ENCODE measurements at regions not wholly inside any gene's neighbourhood (a gene's known extent, or its start where the extent isn't known, plus 50 kb on each side); places are given as distances from the start of the nearest gene placed in this dataset.

GRCh38 chr10:128325788-128326187 lies 199.6 kb upstream of the MKI67 start:
- no peak for DNase-seq
- Mint-ChIP-seq H3K9me3 (peaks cover 3% of the 10 kb centered on the region), H3K36me3 (ENCODE audit: insufficient read depth) (no peaks in the 10 kb centered on the region), H3K27me3 (ENCODE audit: low read depth) (peaks cover 20% of the 10 kb centered on the region), H3K4me1 (ENCODE audit: low read depth) (no peaks in the 10 kb centered on the region), H3K4me3 (no peak overlapping the region)
- no peak for ATAC-seq

- Mint-ChIP-seq H3K4me1 (ENCODE audit: low read depth) (no peaks in the 10 kb centered on the region), H3K36me3 (ENCODE audit: insufficient read depth) (no peaks in the 10 kb centered on the region), H3K4me3 (no peak overlapping the region), H3K27me3 (ENCODE audit: low read depth) (peaks cover 20% of the 10 kb centered on the region), H3K9me3 (peaks cover 3% of the 10 kb centered on the region)
- DNase-seq: no peak
- ATAC-seq: no peak
Observed at GRCh38 chr10:128326251-128326650, 200.0 kb upstream of the MKI67 start.

- ATAC-seq (no peak), DNase-seq (no peak)
- H3K9me3 Mint-ChIP-seq: peaks cover 3% of the 10 kb centered on the region
- H3K4me1 Mint-ChIP-seq (ENCODE audit: low read depth): no peaks in the 10 kb centered on the region
- no peak overlapping the region for H3K4me3 Mint-ChIP-seq
- H3K36me3 Mint-ChIP-seq (ENCODE audit: insufficient read depth): no peaks in the 10 kb centered on the region
- peaks cover 21% of the 10 kb centered on the region for H3K27me3 Mint-ChIP-seq (ENCODE audit: low read depth)
Observed at GRCh38 chr10:128326851-128327250, 200.6 kb upstream of the MKI67 start.

- no peaks in the 10 kb centered on the region for H3K36me3 Mint-ChIP-seq (ENCODE audit: insufficient read depth)
Observed at GRCh38 chr10:128336401-128336800, 210.2 kb upstream of the MKI67 start.

GRCh38 chr10:128337860-128338378 lies 211.7 kb upstream of the MKI67 start:
- ATAC-seq: no peak
- peaks cover 7% of the 10 kb centered on the region for H3K27me3 Mint-ChIP-seq (ENCODE audit: low read depth)
- no peak for DNase-seq
- no peaks in the 10 kb centered on the region for H3K36me3 Mint-ChIP-seq (ENCODE audit: insufficient read depth)
- H3K4me3 Mint-ChIP-seq: no peak overlapping the region
- no peaks in the 10 kb centered on the region for H3K9me3 Mint-ChIP-seq
- H3K4me1 Mint-ChIP-seq (ENCODE audit: low read depth): no peaks in the 10 kb centered on the region

More at GRCh38 chr10:128336401-128336800, 210.2 kb upstream of the MKI67 start:
- Mint-ChIP-seq H3K4me3 (no peak overlapping the region), H3K27me3 (ENCODE audit: low read depth) (peaks cover 9% of the 10 kb centered on the region), H3K4me1 (ENCODE audit: low read depth) (no peaks in the 10 kb centered on the region), H3K9me3 (no peaks in the 10 kb centered on the region)
- no peak for ATAC-seq
- DNase-seq: no peak

- Mint-ChIP-seq H3K4me1 (ENCODE audit: low read depth) (no peaks in the 10 kb centered on the region), H3K4me3 (no peak overlapping the region), H3K27me3 (ENCODE audit: low read depth) (peaks cover 7% of the 10 kb centered on the region), H3K9me3 (no peaks in the 10 kb centered on the region), H3K36me3 (ENCODE audit: insufficient read depth) (no peaks in the 10 kb centered on the region)
- DNase-seq (no peak), ATAC-seq (no peak)
Observed at GRCh38 chr10:128338951-128339350, 212.7 kb upstream of the MKI67 start.

- no peak overlapping the region for H3K4me3 Mint-ChIP-seq
- peaks cover 7% of the 10 kb centered on the region for H3K27me3 Mint-ChIP-seq (ENCODE audit: low read depth)
- ATAC-seq: no peak
- H3K9me3 Mint-ChIP-seq: no peaks in the 10 kb centered on the region
- DNase-seq: no peak
- H3K4me1 Mint-ChIP-seq (ENCODE audit: low read depth): no peaks in the 10 kb centered on the region
- no peaks in the 10 kb centered on the region for H3K36me3 Mint-ChIP-seq (ENCODE audit: insufficient read depth)
Observed at GRCh38 chr10:128339753-128340152, 213.5 kb upstream of the MKI67 start.

GRCh38 chr10:128345353-128345752 lies 219.1 kb upstream of the MKI67 start:
- Mint-ChIP-seq H3K4me1 (ENCODE audit: low read depth) (no peaks in the 10 kb centered on the region), H3K36me3 (ENCODE audit: insufficient read depth) (no peaks in the 10 kb centered on the region), H3K27me3 (ENCODE audit: low read depth) (peaks cover 2% of the 10 kb centered on the region), H3K4me3 (no peak overlapping the region), H3K9me3 (no peaks in the 10 kb centered on the region)
- ATAC-seq: no peak
- DNase-seq: no peak

- Mint-ChIP-seq H3K36me3 (ENCODE audit: insufficient read depth) (no peaks in the 10 kb centered on the region), H3K9me3 (no peaks in the 10 kb centered on the region), H3K4me1 (ENCODE audit: low read depth) (no peaks in the 10 kb centered on the region), H3K4me3 (no peak overlapping the region), H3K27me3 (ENCODE audit: low read depth) (peaks cover 11% of the 10 kb centered on the region)
- DNase-seq: no peak
- no peak for ATAC-seq
Observed at GRCh38 chr10:128360783-128361182, 234.6 kb upstream of the MKI67 start.

- H3K36me3 Mint-ChIP-seq (ENCODE audit: insufficient read depth): no peaks in the 10 kb centered on the region
- no peaks in the 10 kb centered on the region for H3K9me3 Mint-ChIP-seq
- DNase-seq (no peak), ATAC-seq (no peak)
- H3K4me1 Mint-ChIP-seq (ENCODE audit: low read depth): no peaks in the 10 kb centered on the region
- peaks cover 11% of the 10 kb centered on the region for H3K27me3 Mint-ChIP-seq (ENCODE audit: low read depth)
- no peak overlapping the region for H3K4me3 Mint-ChIP-seq
Observed at GRCh38 chr10:128361487-128361886, 235.3 kb upstream of the MKI67 start.

- Mint-ChIP-seq H3K27me3 (ENCODE audit: low read depth) (peaks cover 9% of the 10 kb centered on the region), H3K9me3 (no peaks in the 10 kb centered on the region), H3K4me1 (ENCODE audit: low read depth) (no peaks in the 10 kb centered on the region), H3K4me3 (no peak overlapping the region), H3K36me3 (ENCODE audit: insufficient read depth) (no peaks in the 10 kb centered on the region)
- ATAC-seq (no peak), DNase-seq (no peak)
Observed at GRCh38 chr10:128362514-128362913, 236.3 kb upstream of the MKI67 start.

GRCh38 chr10:128364631-128365030 lies 238.4 kb upstream of the MKI67 start:
- H3K9me3 Mint-ChIP-seq: no peaks in the 10 kb centered on the region
- ATAC-seq (no peak), DNase-seq (no peak)
- H3K4me1 Mint-ChIP-seq (ENCODE audit: low read depth): no peaks in the 10 kb centered on the region
- no peak overlapping the region for H3K4me3 Mint-ChIP-seq
- H3K36me3 Mint-ChIP-seq (ENCODE audit: insufficient read depth): no peaks in the 10 kb centered on the region
- peaks cover 6% of the 10 kb centered on the region for H3K27me3 Mint-ChIP-seq (ENCODE audit: low read depth)

- ATAC-seq (no peak), DNase-seq (no peak)
- Mint-ChIP-seq H3K4me1 (ENCODE audit: low read depth) (no peaks in the 10 kb centered on the region), H3K4me3 (no peak overlapping the region), H3K36me3 (ENCODE audit: insufficient read depth) (no peaks in the 10 kb centered on the region), H3K27me3 (ENCODE audit: low read depth) (peaks cover 8% of the 10 kb centered on the region), H3K9me3 (no peaks in the 10 kb centered on the region)
Observed at GRCh38 chr10:128365156-128365725, 239.0 kb upstream of the MKI67 start.

- ATAC-seq (no peak), DNase-seq (no peak)
- H3K4me3 Mint-ChIP-seq: no peak overlapping the region
- peaks cover 5% of the 10 kb centered on the region for H3K27me3 Mint-ChIP-seq (ENCODE audit: low read depth)
- no peaks in the 10 kb centered on the region for H3K9me3 Mint-ChIP-seq
- H3K36me3 Mint-ChIP-seq (ENCODE audit: insufficient read depth): no peaks in the 10 kb centered on the region
- no peaks in the 10 kb centered on the region for H3K4me1 Mint-ChIP-seq (ENCODE audit: low read depth)
Observed at GRCh38 chr10:128367807-128368206, 241.6 kb upstream of the MKI67 start.

GRCh38 chr10:128369101-128369650 lies 243.0 kb upstream of the MKI67 start:
- no peak overlapping the region for H3K4me3 Mint-ChIP-seq
- peaks cover 1% of the 10 kb centered on the region for H3K4me1 Mint-ChIP-seq (ENCODE audit: low read depth)
- H3K27me3 Mint-ChIP-seq (ENCODE audit: low read depth): peaks cover 4% of the 10 kb centered on the region
- no peaks in the 10 kb centered on the region for H3K9me3 Mint-ChIP-seq
- DNase-seq: no peak
- H3K36me3 Mint-ChIP-seq (ENCODE audit: insufficient read depth): no peaks in the 10 kb centered on the region
- ATAC-seq: no peak
